HG03095 (cell line): ENCODE measurements at regions not wholly inside any gene's neighbourhood (a gene's known extent, or its start where the extent isn't known, plus 50 kb on each side); places are given as distances from the start of the nearest gene placed in this dataset.
"Not testable (repeated sequence)": the region's sequence is repeated elsewhere in the genome, so short reads cannot be mapped to it uniquely, and the experiment has no call there.

Source experiments
- ATAC-seq: cut with Tn5 transposase; IDR thresholded peaks from one replicate; pipeline ENCODE4 v1.9.1; 2021; ENCODE audit warnings: moderate library complexity; ENCODE audit not compliant: unreplicated experiment

DNA sequence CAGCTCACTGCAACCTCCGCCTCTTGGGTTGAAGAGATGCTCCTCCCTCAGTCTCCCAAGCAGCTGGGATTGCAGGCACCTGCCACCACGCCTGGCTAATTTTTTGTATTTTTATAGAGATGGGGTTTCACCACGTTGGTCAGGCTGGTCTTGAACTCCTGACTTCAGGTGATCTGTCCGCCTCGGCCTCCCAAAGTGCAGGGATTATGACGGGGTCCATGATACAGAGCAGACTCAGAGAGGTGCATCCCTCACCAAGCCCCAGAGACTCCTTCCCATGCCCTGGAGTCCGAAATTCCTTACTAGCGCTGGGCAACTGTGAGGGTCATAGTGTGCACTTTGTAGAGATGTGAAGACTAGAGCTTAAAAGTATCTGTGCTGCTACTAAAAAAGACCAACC, 99.8 kb upstream of the IRX4 start:
- not testable (repeated sequence) for ATAC-seq

DNA sequence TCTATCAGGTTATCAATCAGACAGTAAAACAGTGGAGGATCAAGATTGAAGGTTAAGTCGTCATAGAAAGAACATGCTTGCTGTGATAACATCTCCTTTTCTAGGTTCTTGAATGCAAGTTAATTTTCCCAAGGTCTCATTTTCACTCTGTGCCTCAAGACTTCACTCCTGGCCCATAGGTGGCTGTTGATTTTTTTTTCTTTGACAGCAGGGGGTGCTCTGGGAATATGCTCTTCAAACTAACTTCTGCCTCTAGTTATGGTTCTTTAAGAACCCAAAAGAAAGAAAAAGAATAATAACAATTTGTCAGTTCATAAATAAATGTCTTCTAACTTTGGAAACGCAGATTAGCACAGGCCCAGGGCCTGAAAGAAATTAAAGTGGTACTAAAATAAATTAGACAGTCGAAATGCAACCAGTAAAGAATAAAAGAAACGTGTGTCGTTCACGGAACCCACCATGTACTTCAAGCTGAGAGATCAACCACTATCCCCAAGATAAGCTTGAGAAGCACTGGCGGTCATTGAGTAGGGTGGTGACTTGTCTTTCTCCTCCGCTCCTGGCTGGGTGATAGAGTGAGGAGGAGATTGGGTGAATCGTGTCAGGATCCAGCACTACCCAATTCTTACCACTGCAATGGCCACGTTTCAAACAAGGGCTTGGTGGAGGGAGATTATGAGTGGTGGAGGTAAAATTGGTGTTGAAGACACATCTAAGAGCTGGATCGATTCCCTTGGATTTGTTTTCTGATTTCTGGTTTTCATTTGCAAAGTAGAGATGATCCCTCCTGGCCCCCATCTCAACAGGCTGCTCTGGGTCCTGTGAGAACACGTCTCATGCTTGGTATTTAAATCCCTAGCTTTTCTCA, 93.4 kb upstream of the IRX4 start:
- ATAC-seq = no peak

- ATAC-seq = no peak
Measured at GRCh38 chr5:1975406-1975715, 92.6 kb upstream of the IRX4 start.

GRCh38 chr5:1974501-1975405, 92.0 kb upstream of the IRX4 start:
- no peak for ATAC-seq

GRCh38 chr5:1974081-1974480, 91.4 kb upstream of the IRX4 start:
- no peak for ATAC-seq

- no peak for ATAC-seq
Measured at GRCh38 chr5:1973391-1974013, 90.8 kb upstream of the IRX4 start.

DNA sequence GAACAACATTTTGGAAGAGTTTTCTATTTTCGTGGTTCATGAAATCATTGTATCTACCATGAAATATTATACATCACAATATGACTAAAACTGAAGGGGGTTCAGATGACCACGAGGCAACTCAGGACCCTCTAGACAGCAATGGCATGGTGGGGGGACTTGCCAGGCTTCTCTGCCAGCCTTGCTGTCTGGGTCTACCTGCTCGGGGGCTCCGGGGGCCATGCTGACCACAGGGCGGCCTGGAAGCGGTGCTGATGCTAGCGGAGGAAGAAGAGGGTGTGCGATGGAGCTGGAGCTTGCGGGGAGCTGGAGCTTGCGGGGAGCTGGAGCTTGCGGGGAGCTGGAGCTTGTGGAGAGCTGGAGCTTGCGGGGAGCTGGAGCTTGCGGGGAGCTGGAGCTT, 89.2 kb upstream of the IRX4 start:
- ATAC-seq = no peak

- ATAC-seq = no peak
Measured at GRCh38 chr5:1967736-1968135, 85.0 kb upstream of the IRX4 start.

GRCh38 chr5:1966461-1966860, 83.7 kb upstream of the IRX4 start:
- no peak for ATAC-seq

DNA sequence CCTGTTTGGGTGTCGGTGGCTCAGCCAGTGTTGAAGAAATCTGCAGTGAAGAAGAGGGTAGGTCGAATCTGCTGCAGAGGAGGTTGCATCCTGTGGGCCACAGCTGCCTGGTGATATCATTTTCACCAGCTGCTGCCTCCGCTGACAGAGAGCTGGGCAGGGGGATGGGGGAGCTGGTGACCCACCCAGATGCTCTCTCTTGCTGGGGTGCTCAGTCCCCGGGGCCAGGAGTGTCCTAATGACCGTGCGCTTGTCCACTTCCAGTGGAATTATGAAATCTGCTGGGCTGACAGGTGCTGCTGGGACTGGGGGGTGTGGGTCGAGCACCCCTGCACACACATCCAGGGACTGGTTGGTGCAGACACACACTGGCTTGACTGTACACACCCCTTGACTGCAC, 83.2 kb upstream of the IRX4 start:
- ATAC-seq = no peak

- ATAC-seq = no peak
Measured at GRCh38 chr5:1963941-1964451, 81.3 kb upstream of the IRX4 start.

- ATAC-seq = no peak
Measured at GRCh38 chr5:1963358-1963757, 80.6 kb upstream of the IRX4 start.

DNA sequence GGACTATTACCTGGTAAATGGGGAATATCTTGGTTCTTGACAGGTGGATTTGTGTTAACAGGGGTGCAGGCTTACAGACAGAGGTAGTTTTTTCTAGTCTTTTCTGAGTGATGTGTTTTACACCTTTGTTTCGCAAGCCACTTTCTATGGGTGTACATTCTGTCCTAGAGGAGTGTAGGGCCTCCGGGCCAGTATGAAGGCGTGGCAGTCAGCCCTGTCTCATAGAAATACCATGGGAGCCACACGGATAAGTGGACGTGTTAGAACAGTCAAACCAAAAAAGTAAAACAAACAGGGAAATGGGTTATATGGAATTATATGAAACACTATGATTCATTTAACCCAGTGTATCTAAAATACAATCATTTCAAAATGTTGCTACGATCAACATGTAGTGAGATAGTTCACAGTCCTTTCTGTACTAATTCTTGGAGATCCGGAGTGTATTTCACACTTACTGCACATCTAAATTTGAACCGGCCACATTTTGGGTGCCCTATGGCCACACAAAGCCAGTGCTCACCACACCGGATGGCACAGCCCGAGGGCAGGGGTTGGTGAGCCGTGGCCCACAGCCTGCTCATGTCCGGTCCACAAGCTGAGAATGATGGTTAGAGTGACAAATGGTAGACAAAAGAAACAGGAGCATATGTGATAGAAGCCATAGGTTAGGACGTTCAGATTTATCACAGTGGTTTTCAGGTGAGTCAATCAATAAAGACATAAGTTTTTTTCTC, 80.1 kb upstream of the IRX4 start:
- ATAC-seq = no peak

DNA sequence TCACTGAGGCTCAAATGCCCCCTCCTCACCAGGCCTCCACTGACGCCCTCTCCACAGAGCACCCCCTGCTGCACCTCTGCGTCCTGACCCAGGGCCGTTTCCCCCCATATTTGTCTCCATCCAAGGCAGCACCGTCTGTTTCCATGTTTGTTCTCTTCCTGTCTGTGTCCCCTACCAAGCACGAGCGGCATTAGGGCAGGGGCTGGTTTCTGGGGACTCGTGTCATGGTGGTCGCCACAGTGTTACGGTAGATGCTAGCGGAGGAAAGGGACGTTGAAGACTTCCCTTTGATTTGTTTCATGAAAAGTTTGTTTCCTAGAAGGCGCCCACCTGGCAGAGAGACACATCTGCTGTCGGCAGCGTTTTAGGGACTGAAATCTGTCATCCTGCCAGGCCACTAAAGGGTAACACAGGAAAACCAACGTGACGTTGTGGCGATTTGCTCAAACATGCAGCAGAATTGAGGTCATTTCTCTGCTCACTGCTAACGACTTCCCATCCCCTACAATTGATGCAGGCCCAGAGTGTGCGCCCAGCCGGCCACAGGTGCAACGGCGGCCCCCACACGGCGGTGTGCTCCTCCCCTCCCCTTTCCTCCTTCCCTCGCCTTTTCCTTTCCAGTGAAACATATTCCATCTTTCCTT, 79.3 kb upstream of the IRX4 start:
- ATAC-seq = no peak

DNA sequence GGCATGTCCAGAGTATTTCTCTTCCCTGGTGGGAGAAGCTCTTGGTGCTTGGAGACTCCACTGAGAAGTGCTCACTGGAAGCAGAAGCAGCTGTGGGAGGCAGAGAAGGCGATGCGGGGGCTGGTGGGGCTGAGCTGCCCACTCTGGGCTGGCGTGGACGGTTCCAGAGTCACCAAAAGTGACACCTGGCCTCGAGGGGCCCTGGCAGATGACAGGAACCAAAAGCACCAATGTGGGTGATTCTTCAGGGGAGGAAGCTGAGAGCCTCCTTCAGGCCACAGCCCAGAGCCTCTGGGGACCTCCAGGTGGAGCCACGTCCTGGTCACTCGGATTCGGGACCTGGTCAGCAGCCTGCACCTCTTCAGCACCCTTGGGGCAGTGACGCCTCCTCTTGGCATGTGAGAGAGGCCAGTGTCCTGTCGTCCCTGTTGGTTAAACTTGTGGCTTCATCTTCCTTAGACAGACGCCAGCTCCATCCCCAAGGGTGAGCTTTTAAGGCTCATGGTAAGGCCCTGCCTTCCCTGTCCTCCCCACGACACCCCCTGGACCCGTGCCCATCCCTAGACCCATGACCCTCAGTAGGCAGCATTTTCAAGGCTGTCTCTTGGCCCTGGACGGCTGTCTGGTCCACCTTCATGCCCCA, 78.7 kb upstream of the IRX4 start:
- no peak for ATAC-seq

- ATAC-seq = no peak
Measured at GRCh38 chr5:1960595-1961303, 78.0 kb upstream of the IRX4 start.

DNA sequence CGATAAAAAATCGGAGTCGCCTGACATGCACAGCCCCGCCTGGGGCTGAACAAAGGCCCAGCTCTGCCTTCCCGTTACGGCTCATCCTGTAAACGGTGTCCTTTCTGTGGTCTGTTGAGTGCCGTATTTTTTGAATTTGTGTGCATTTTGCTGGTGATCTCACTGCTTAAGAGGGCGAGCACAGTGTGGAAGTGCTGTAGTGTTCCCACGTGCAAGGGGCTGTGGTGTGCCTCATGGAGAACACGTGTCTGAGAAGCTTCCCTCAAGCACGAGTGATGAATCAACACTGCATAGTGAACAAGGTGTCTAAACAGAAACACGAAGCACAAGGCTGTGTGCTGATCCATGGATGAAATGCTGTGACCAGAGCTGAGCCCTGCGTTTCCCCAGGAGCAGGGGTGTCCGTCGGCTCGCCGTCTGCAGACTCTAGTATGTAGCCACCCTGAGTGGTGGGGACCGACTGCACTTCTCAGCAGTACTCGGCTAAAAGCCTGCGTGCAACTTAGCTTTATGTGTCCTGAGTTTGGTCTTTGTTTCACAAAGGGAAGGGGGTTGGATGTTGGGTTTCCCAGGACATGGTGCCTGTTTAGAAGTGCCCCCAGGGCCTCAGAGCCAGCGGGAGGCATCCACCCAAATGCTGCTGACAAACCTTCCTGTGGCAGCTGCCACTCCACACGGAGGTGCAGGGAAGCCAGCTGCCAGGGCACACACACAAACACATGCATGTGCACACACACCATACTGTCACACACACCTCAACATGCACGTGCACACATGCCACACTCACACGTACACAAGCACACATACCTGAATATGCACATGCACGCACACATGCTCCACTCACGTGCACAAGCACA, 77.2 kb upstream of the IRX4 start:
- ATAC-seq = no peak

DNA sequence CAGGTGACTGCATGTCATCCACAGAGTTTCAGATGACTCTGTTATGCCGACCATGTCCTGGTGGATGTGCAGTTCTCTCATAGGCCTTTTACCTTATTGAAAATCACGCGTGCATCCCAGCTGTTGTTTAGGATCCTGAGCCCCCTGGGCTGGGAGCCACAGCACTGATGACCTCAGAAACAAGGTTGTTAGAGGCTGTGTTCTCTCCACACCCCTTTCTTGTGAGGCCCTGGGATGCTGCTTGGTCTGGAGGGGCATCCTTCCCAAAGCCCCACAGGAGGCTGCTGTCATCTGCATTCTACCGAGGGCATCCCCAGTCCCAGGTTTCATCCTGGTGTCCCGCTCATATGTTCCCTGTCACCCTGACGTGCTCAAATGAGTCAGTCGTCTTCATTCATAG, 76.5 kb upstream of the IRX4 start:
- ATAC-seq = no peak
